Mesothelial cell of epicardium (in vitro differentiated cells): ENCODE measurements at regions not wholly inside any gene's neighbourhood (a gene's known extent, or its start where the extent isn't known, plus 50 kb on each side); places are given as distances from the start of the nearest gene placed in this dataset.

ENCODE experiments used
- DNase-seq, 2 experiments: peaks; one replicate each; pipeline ENCODE4 v3.0.0; 2021; ENCODE audit warnings: low spot score in 2 of 2; ENCODE audit not compliant: unreplicated experiment in 2 of 2
- H3K27ac Mint-ChIP-seq: 2 replicates; pipeline ENCODE4 v1.8.0; 2021; ENCODE audit warnings: mixed read lengths
- H3K27me3 Mint-ChIP-seq: 2 replicates; pipeline ENCODE4 v1.8.0; 2021; ENCODE audit warnings: low read depth, mixed read lengths
- H3K36me3 Mint-ChIP-seq: 2 replicates; pipeline ENCODE4 v1.8.0; 2021; ENCODE audit warnings: mixed read lengths
- H3K4me1 Mint-ChIP-seq: 2 replicates; pipeline ENCODE4 v1.8.0; 2021; ENCODE audit warnings: mixed read lengths
- H3K4me3 Mint-ChIP-seq: 2 replicates; pipeline ENCODE4 v1.8.0; 2021; ENCODE audit warnings: mild to moderate bottlenecking, moderate library complexity, mixed read lengths
- H3K9me3 Mint-ChIP-seq: 2 replicates; pipeline ENCODE4 v1.8.0; 2021; ENCODE audit warnings: mixed read lengths
- TF ChIP-seq, protein P1 (sequence below): fragments of 200-600 bp; sonication (generic); IDR thresholded peaks from one replicate; pipeline ENCODE4 v1.5.0; 2021; ENCODE audit warnings: antibody characterized with exemption; ENCODE audit not compliant: unreplicated experiment

DNA sequence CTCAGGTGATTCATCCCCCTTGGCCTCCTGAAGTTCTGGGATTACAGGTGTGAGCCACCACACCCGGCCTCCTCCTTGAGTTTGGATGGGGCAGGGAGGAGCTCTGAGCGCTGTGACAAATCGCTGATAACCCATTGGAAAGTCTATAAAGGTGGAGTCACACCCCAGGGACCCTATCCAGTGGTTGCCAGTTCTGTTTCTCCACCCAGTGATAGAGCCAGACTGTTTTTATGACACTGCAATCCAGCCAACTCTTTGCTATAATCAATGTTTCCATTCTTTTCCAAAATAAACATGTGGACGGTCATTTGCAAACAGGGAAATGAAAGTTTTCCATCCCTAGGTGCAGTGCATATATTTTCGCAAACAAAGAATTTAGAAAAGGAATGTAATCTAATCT is 142.0 kb upstream of the PELI2 start:
- H3K27ac Mint-ChIP-seq: no peak overlapping the region
- H3K4me1 Mint-ChIP-seq: peaks cover 12% of the 10 kb centered on the region
- H3K36me3 Mint-ChIP-seq: no peaks in the 10 kb centered on the region
- peaks cover 7% of the 10 kb centered on the region for H3K9me3 Mint-ChIP-seq
- no peaks in the 10 kb centered on the region for H3K27me3 Mint-ChIP-seq
- no peak for DNase-seq
- no peak overlapping the region for H3K4me3 Mint-ChIP-seq
- TF ChIP-seq, protein P1, sequence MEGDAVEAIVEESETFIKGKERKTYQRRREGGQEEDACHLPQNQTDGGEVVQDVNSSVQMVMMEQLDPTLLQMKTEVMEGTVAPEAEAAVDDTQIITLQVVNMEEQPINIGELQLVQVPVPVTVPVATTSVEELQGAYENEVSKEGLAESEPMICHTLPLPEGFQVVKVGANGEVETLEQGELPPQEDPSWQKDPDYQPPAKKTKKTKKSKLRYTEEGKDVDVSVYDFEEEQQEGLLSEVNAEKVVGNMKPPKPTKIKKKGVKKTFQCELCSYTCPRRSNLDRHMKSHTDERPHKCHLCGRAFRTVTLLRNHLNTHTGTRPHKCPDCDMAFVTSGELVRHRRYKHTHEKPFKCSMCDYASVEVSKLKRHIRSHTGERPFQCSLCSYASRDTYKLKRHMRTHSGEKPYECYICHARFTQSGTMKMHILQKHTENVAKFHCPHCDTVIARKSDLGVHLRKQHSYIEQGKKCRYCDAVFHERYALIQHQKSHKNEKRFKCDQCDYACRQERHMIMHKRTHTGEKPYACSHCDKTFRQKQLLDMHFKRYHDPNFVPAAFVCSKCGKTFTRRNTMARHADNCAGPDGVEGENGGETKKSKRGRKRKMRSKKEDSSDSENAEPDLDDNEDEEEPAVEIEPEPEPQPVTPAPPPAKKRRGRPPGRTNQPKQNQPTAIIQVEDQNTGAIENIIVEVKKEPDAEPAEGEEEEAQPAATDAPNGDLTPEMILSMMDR: no peak

DNA sequence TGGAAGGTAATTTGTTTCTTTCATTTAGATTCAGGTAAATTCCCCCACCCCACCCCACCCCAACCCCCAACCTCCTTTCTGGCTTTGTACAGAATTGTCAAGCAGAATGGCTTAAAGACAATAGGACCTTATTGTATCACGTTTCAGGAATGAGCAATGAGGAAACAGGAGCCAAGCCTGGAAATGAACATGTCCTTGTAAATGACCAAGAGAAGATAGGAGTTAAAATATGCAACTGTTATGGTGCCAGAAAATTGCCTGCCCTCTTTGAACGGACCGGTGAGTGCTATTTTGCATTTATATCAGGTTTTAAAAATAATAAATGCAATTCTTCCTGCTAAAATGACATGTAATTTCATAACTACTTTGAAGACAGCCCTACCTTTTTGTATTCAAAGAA is 141.6 kb upstream of the PELI2 start:
- H3K4me3 Mint-ChIP-seq: no peak overlapping the region

DNA sequence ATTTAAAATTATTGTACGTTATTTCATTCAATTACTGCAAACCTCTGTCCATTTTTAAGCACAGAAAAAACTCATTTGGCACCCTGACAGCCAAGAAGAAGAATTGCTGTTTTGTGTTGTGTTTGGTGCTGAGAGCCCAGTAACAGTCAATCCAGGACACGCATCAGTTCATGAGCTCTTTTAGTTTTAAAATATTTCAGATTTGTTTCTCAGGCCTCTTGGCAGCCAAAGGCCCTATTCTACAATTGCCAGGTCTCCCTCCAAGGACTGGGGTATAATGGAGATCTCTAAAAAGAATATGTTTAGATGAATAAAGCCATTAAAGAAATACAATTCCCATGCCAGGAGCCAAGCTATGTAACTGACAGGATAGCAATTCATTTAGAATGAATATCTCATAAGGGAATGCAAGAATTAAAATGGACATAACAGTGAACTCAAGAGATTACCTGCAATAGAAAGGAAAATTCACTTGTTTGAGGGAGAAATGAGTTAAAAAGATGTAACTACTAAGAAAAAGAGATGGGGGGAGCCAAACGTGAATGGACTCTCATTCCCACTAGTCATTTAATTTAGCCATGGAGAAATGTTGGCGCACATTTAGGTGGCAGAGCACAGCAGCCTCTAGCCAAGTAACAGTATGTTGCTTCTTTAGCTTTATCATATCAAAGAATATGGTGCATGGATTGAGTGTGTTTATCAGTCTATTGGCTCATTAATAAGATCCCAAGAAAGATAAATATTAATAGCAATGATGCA is 140.6 kb upstream of the PELI2 start:
- TF ChIP-seq, protein P1: no peak
- Mint-ChIP-seq H3K9me3 (peaks cover 14% of the 10 kb centered on the region), H3K4me3 (no peak overlapping the region), H3K27ac (no peak overlapping the region), H3K27me3 (no peaks in the 10 kb centered on the region), H3K4me1 (peaks cover 12% of the 10 kb centered on the region), H3K36me3 (no peaks in the 10 kb centered on the region)
- DNase-seq: no peak

More for the DNA sequence above, 141.6 kb upstream of the PELI2 start:
- peaks cover 12% of the 10 kb centered on the region for H3K9me3 Mint-ChIP-seq
- TF ChIP-seq, protein P1: no peak
- no peaks in the 10 kb centered on the region for H3K36me3 Mint-ChIP-seq
- DNase-seq: no peak
- H3K27ac Mint-ChIP-seq: no peak overlapping the region
- H3K27me3 Mint-ChIP-seq: no peaks in the 10 kb centered on the region
- H3K4me1 Mint-ChIP-seq: peaks cover 12% of the 10 kb centered on the region

DNA sequence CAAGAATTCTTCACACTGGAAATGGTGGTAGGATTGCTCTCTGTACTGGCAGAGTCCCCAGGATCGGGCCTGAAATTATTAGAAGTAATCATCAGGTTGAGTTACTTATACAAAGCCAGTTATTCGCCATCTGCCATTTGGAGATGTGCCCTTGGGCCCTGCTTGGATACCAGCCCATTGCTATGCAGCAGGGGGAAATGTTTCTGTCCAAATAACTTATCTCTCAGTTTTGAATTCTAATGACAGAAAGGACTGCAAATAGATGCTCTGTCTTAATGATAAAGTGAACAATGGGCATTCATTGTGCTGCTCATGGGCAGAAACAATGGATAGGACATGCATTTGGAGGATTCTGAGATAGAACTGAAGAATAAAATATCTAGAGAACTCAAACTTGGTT is 139.1 kb upstream of the PELI2 start:
- peaks cover 2% of the 10 kb centered on the region for H3K27me3 Mint-ChIP-seq
- peaks cover 14% of the 10 kb centered on the region for H3K9me3 Mint-ChIP-seq
- no peaks in the 10 kb centered on the region for H3K36me3 Mint-ChIP-seq
- TF ChIP-seq, protein P1: no peak
- no peak overlapping the region for H3K27ac Mint-ChIP-seq
- H3K4me1 Mint-ChIP-seq: peaks cover 9% of the 10 kb centered on the region
- H3K4me3 Mint-ChIP-seq: no peak overlapping the region
- no peak for DNase-seq

DNA sequence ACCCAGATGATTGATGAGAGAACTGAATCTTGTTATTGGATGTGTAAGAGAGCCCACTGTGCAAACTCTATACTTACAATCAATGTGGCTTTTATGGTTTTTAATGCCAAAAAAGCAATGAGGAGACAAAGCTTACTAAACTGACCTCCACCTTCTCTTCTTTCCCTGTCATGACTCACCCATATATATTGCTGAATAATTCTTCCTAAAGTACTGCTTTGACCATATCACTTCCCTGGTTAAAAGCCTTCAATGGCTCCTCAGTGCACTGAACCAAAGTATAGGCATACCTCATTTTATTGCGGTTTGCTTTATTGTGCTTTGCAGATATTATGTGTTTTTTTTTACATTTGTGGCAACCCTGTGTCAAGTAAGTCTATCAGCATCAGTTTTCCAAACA is 138.4 kb upstream of the PELI2 start:
- DNase-seq: no peak
- Mint-ChIP-seq H3K27me3 (peaks cover 5% of the 10 kb centered on the region), H3K36me3 (no peaks in the 10 kb centered on the region), H3K4me3 (no peak overlapping the region), H3K27ac (no peak overlapping the region), H3K4me1 (peaks cover 7% of the 10 kb centered on the region), H3K9me3 (peaks cover 14% of the 10 kb centered on the region)
- TF ChIP-seq, protein P1: no peak

DNA sequence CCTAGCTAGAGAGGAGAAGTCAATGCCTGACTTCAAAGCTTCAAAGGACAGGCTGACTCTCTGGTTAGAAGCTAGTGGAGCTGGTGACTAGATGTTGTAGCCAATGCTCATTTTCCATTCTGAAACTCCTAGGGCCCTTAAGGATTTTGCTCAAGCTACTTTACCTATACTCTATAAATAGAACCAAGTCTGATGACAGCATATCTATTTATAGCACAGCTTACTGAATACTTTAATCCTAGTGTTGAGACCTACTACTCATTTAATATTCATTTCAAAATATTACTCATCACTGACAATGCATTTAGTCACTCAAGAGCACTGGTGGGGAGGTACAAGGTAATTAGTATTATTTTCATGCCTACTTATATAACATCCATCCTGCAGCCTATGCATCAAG is 137.2 kb upstream of the PELI2 start:
- H3K4me1 Mint-ChIP-seq: peaks cover 7% of the 10 kb centered on the region
- H3K36me3 Mint-ChIP-seq: no peaks in the 10 kb centered on the region
- no peak overlapping the region for H3K27ac Mint-ChIP-seq
- no peak for DNase-seq
- peaks cover 14% of the 10 kb centered on the region for H3K9me3 Mint-ChIP-seq
- TF ChIP-seq, protein P1: no peak
- peaks cover 12% of the 10 kb centered on the region for H3K27me3 Mint-ChIP-seq
- H3K4me3 Mint-ChIP-seq: no peak overlapping the region
